ENCODE measurements at regions not wholly inside any gene's neighbourhood (a gene's known extent, or its start where the extent isn't known, plus 50 kb on each side); places are given as distances from the start of the nearest gene placed in this dataset.

- TF ChIP-seq POLR2AphosphoS5 (IDR thresholded peaks at IDR 0.05; ENCODE audit: low read depth, low read length): no peak
- no peak for TF ChIP-seq SIN3A (IDR thresholded peaks at IDR 0.05; ENCODE audit: borderline replicate concordance, insufficient read depth, low read length)
- TF ChIP-seq FOXP2 (optimal IDR thresholded peaks at IDR 0.05; ENCODE audit: borderline replicate concordance, extremely low read depth, extremely low read length, insufficient read depth): no peak
- no peak for TF ChIP-seq TAF1 (IDR thresholded peaks at IDR 0.05; ENCODE audit: borderline replicate concordance, insufficient read depth, low read length)
- TF ChIP-seq REST (IDR thresholded peaks at IDR 0.05; ENCODE audit: insufficient read depth in 1 of 2, low read depth in 2 of 2, low read length in 2 of 2): no peak
Observed at GRCh38 chr13:40126306-40127085, 471.0 kb downstream of the COG6 start.

Data from PFSK-1 (cell line).